GM15510 (cell line): ENCODE measurements at regions not wholly inside any gene's neighbourhood (a gene's known extent, or its start where the extent isn't known, plus 50 kb on each side); places are given as distances from the start of the nearest gene placed in this dataset.

Experiments used
- POLR2A ChIP-seq: IDR thresholded peaks from 3 replicates; pipeline ENCODE4 v1.6.1; 2011; ENCODE audit warnings: borderline replicate concordance; ENCODE audit not compliant: insufficient read length; ENCODE audit errors: extremely low read depth

- TF ChIP-seq POLR2A, result no peak
Measured at GRCh38 chr12:68387338-68387737, 55.2 kb upstream of the MDM1 start.

- no peak for TF ChIP-seq POLR2A
Measured at GRCh38 chr12:68389305-68389704, 57.1 kb upstream of the MDM1 start.

GRCh38 chr12:68391937-68392336 is 59.8 kb upstream of the MDM1 start:
- no peak for TF ChIP-seq POLR2A

GRCh38 chr12:68392376-68392775 is 60.2 kb upstream of the MDM1 start:
- no peak for TF ChIP-seq POLR2A

- TF ChIP-seq POLR2A, result no peak
Measured at GRCh38 chr12:68393417-68393816, 61.3 kb upstream of the MDM1 start.

GRCh38 chr12:68397566-68398158 is 65.5 kb upstream of the MDM1 start:
- no peak for TF ChIP-seq POLR2A

- no peak for TF ChIP-seq POLR2A
Measured at GRCh38 chr12:68400226-68400829, 68.2 kb upstream of the MDM1 start.

GRCh38 chr12:68402422-68402821 is 70.3 kb upstream of the MDM1 start:
- TF ChIP-seq POLR2A, result no peak

- no peak for TF ChIP-seq POLR2A
Measured at GRCh38 chr12:68403296-68403695, 71.1 kb upstream of the MDM1 start.

GRCh38 chr12:68403711-68404110 is 71.5 kb upstream of the MDM1 start:
- no peak for TF ChIP-seq POLR2A

- TF ChIP-seq POLR2A, result no peak
Measured at GRCh38 chr12:68405343-68405781, 73.2 kb upstream of the MDM1 start.

- no peak for TF ChIP-seq POLR2A
Measured at GRCh38 chr12:68406134-68406576, 74.0 kb upstream of the MDM1 start.

GRCh38 chr12:68406911-68407310 is 74.7 kb upstream of the MDM1 start:
- no peak for TF ChIP-seq POLR2A

GRCh38 chr12:68410018-68410660 is 78.0 kb upstream of the MDM1 start:
- no peak for TF ChIP-seq POLR2A

GRCh38 chr12:68411371-68411770 is 79.2 kb upstream of the MDM1 start:
- no peak for TF ChIP-seq POLR2A

GRCh38 chr12:68414988-68415387 is 82.8 kb upstream of the MDM1 start:
- no peak for TF ChIP-seq POLR2A
